Peyer's patch (tissue), 4 donors: ENCODE measurements at regions not wholly inside any gene's neighbourhood (a gene's known extent, or its start where the extent isn't known, plus 50 kb on each side); places are given as distances from the start of the nearest gene placed in this dataset.

Experiments used
- CTCF ChIP-seq, 6 experiments: fragments of 450-650 bp in 4 of 6; fragments of 200-600 bp in 2 of 6; sonication (generic) in 1 of 6; IDR thresholded peaks; one replicate each; pipeline ENCODE4 v1.5.1; 2017 to 2019; ENCODE audit warnings: antibody characterized with exemption in 6 of 6, mild to moderate bottlenecking in 3 of 6, moderate library complexity in 1 of 6
- POLR2A ChIP-seq, 2 donors: fragments of 450-650 bp; IDR thresholded peaks; one replicate each; pipeline ENCODE4 v1.5.1; 2017; ENCODE audit warnings: antibody characterized with exemption in 2 of 2, mild to moderate bottlenecking in 2 of 2, moderate library complexity in 2 of 2

- TF ChIP-seq CTCF (IDR thresholded peaks at IDR 0.05) (no peak), POLR2A (IDR thresholded peaks at IDR 0.05) (no peak)
These were observed 707.8 kb downstream of the XPNPEP1 start for GRCh38 chr10:109215291-109216075.
